Adrenal gland (tissue), 9 donors: ENCODE measurements at regions not wholly inside any gene's neighbourhood (a gene's known extent, or its start where the extent isn't known, plus 50 kb on each side); places are given as distances from the start of the nearest gene placed in this dataset.
"Not testable (repeated sequence)": the region's sequence is repeated elsewhere in the genome, so short reads cannot be mapped to it uniquely, and the experiment has no call there.

ENCODE experiments used
- DNase-seq, 7 donors: peaks; one replicate each; pipeline ENCODE4 v3.0.0-alpha.2; 2019 to 2020
- H3K27ac ChIP-seq, 5 donors: fragments of 200-600 bp; sonication (generic) in 4 of 5; 1 replicate in 3 of 5; 2 replicates in 2 of 5; pipeline versions ENCODE4 v1.5.1 to v1.8.0; 2016 to 2020; ENCODE audit warnings: mild to moderate bottlenecking in 1 of 5
- H3K27me3 ChIP-seq: fragments of 200-600 bp; 2 replicates; pipeline ENCODE4 v1.8.0; 2021
- H3K36me3 ChIP-seq, 2 donors: fragments of 200-600 bp; replicated peaks in 1 of 2; 1 replicate in 1 of 2; 2 replicates in 1 of 2; pipeline versions ENCODE4 v1.5.1 to v1.8.0; 2018 to 2022
- H3K4me1 ChIP-seq, 2 donors: fragments of 200-600 bp; replicated peaks in 1 of 2; 1 replicate in 1 of 2; 2 replicates in 1 of 2; pipeline versions ENCODE4 v1.5.1 to v1.8.0; 2018 to 2021
- H3K4me3 ChIP-seq, 4 donors: fragments of 200-600 bp; sonication (generic) in 3 of 4; one replicate each; pipeline ENCODE4 v1.5.1; 2016 to 2018
- H3K9me3 ChIP-seq, 3 donors: fragments of 200-600 bp; sonication (generic) in 1 of 3; replicated peaks in 1 of 3; 1 replicate in 2 of 3; 2 replicates in 1 of 3; pipeline versions ENCODE4 v1.5.1 to v1.8.0; 2016 to 2021
- WGBS, 4 donors: extraction: QIAGEN DNeasy Blood & Tissue Kit in 2 of 4; methylation state at CpG; one replicate each; pipeline versions ENCODE4 v1.1.5 to v1.1.7; 2013 to 2017; 5-methylcytosine and 5-hydroxymethylcytosine counted together
- intact Hi-C, 2 donors: fragments of 100-400 bp; cut with DNase I; formaldehyde crosslinking; loops; one replicate each; pipeline versions ENCODE4 v1.14.1 to v1.15.0; 2022 to 2023
- donor health status: healthy with polysubstance abuse.
- donor health status: Bipolar disorder and iron deficiency.
- donor health status: DM: yes; HTN: yes; CAD: no.
- donor health status: DM: no; HTN: no; CAD: no.
- donor health status: DM: no; HTN: no; CAD: no.

DNA sequence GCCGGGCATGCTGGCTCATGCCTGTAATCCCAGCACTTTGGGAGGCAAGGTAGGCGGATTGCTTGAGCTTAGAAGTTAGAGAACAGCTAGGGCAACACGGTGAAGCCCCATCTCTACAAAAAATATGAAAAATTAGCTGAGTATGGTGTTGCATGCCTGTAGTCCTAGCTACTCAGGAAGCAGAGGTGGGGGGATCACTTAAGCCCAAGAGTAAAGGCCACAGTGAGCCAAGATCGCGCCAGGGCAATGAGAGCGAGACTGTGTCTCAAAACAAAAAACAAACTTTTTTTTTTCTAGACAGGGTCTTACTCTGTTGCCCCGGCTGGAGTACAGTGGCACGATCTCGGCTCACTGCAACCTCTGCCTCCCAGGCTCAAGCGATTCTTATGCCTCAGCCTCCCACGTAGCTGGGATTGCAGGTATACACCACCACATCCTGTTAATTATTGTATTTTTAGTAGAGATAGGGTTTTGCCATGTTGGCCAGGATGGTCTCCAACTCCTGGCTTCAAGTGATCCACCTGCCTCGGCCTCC lies 307.5 kb downstream of the GOLGA6L6 start:
- 68 to 75% (median 73%) methylated on average over 12 of the region's 12 CpGs for WGBS, 4 donors
- DNase-seq, intact Hi-C loops, H3K36me3 ChIP-seq, H3K4me1 ChIP-seq, H3K27me3 ChIP-seq, H3K9me3 ChIP-seq, H3K4me3 ChIP-seq, H3K27ac ChIP-seq: not testable (repeated sequence)

DNA sequence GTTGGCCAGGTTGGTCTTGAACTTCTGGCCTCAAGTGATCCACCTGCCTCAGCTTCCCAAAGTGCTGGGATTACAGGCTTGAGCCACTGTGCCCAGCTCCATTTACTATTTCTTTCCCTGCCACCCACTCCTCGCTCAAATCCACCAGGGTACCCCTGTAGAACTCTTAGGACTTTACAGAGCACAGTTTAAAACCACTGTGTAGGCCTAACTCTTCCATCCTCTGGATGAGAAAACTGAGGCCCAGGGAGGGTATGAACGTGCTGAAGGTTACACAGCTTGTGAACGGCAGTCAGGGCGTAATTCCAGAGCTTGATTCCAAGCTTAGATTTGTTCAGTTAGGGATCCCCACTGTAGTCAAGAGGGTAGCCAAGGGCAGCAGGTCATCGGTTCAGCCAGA lies 309.1 kb downstream of the GOLGA6L6 start:
- 53 to 68% (median 65%) methylated on average over 5 of the region's 5 CpGs for WGBS, 4 donors
- intact Hi-C loops, DNase-seq, H3K4me3 ChIP-seq, H3K4me1 ChIP-seq, H3K27me3 ChIP-seq, H3K9me3 ChIP-seq, H3K36me3 ChIP-seq, H3K27ac ChIP-seq: not testable (repeated sequence)

DNA sequence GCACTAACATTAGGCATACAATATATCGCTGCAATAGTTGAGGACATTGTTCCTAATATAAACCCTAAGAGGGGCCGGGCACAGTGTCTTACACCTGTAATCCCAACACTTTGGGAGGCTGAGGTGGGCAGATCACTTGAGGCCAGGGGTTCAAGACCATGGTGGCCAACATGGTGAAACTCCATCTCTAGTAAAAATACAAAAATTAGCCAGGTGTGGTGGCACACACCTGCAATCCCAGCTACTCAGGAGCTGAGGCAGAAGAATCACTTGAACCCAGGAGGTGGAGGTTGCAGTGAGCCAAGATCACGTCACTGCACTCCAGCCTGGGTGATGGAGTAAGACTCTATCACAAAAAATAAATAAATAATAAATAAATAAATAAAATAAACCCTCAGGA lies 310.9 kb downstream of the GOLGA6L6 start:
- H3K4me1 ChIP-seq, intact Hi-C loops, H3K9me3 ChIP-seq, DNase-seq, H3K27me3 ChIP-seq, H3K36me3 ChIP-seq, H3K4me3 ChIP-seq, H3K27ac ChIP-seq: not testable (repeated sequence)
- 69 to 74% (median 72%) methylated on average over 3 of the region's 3 CpGs for WGBS, 4 donors

GRCh38 chr15:20228791-20229190 lies 312.8 kb downstream of the GOLGA6L6 start:
- DNase-seq, H3K4me3 ChIP-seq, intact Hi-C loops, H3K9me3 ChIP-seq, H3K4me1 ChIP-seq, H3K27me3 ChIP-seq, H3K36me3 ChIP-seq, H3K27ac ChIP-seq: not testable (repeated sequence)
- 65 to 74% (median 70%) methylated on average over 8 of the region's 8 CpGs for WGBS, 4 donors

DNA sequence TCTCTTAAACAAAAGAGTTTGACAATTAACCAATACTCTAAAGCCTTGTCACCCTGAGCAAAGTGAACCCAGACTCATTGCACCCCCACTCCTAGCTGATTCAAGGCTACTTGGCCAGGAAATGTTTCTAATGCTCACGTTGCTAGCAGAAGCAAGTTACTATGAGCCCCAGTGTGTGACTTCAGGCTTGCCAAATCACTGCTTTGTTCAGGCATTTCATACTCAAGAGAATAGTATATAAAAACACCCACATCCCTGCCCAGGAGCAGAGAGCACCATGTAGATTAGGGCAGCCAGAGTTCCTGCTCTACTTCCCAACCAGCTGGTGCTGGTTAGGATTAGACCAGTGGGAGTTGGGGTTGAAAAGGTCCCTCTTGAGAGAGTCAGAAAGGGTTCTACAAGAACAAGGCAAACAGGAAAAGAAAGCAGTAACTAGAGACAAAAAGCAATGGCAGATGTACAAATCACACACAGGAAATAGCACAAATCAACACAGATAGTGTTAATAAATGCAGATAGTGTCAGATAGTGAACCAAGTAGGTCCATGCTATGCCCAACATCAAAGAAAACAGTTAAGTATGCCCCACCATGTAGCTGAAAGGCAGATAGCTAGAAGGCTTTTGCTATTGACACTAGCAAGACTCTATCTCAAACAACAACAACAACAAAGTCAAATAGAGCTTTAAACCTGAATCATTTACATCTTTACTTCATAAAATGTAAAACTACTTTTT lies 314.3 kb downstream of the GOLGA6L6 start:
- H3K27ac ChIP-seq, intact Hi-C loops, H3K4me1 ChIP-seq, DNase-seq, H3K9me3 ChIP-seq, H3K36me3 ChIP-seq, H3K4me3 ChIP-seq, H3K27me3 ChIP-seq: not testable (repeated sequence)
- 31 to 57% (median 41%) methylated on average over 1 of the region's 1 CpG for WGBS, 4 donors

DNA sequence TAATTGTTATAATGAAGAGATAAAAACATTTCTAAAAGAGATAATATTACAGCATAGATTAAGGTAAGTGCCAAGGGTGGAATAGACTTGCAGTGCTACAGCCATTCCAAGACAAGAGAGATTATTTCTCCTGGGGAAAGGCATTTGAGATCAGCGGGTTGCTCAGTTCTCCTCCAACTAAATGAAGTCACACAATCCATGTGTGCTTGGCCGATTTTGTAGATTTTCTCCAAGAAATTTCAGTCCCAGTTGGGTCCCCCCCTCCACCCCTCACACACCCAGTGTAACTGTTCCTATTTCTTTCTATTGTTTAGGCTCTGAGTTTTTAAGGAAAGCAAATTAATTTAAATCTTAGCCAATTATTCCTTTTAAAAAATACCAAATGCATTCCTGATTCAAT lies 315.1 kb downstream of the GOLGA6L6 start:
- DNase-seq, H3K36me3 ChIP-seq, H3K27ac ChIP-seq, H3K4me3 ChIP-seq, H3K27me3 ChIP-seq, H3K4me1 ChIP-seq, H3K9me3 ChIP-seq, intact Hi-C loops: not testable (repeated sequence)
- 38 to 62% (median 55%) methylated on average over 2 of the region's 2 CpGs for WGBS, 4 donors

DNA sequence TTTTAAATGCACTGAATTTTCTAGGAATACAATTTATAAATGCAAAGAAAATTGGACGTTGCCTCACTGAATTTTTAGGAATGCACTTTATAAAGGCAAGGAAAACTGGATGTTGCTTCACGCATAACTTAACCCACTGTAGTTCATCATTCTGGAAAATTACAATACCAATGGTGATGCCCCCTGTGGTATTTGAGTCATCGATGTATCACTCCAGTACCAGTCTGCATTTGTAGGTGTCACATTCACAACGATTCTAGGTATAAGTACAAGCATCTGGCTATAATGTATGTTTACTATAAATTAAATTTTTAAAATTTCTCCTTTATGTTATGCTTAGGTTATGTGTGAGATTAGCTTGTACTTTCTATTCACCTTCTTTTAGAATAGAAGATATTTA lies 320.5 kb downstream of the GOLGA6L6 start:
- 52 to 61% (median 60%) methylated on average over 4 of the region's 4 CpGs for WGBS, 4 donors
- H3K4me3 ChIP-seq, DNase-seq, H3K4me1 ChIP-seq, intact Hi-C loops, H3K27ac ChIP-seq, H3K27me3 ChIP-seq, H3K36me3 ChIP-seq, H3K9me3 ChIP-seq: not testable (repeated sequence)

- DNase-seq, H3K27me3 ChIP-seq, H3K36me3 ChIP-seq, H3K9me3 ChIP-seq, intact Hi-C loops, H3K4me3 ChIP-seq, H3K27ac ChIP-seq, H3K4me1 ChIP-seq: not testable (repeated sequence)
- 80 to 83% (median 83%) methylated on average over 4 of the region's 4 CpGs for WGBS, 4 donors
Observed at GRCh38 chr15:20219171-20219570, 322.4 kb downstream of the GOLGA6L6 start.

- WGBS, 4 donors: 49 to 77% (median 59%) methylated on average over 4 of the region's 4 CpGs
- intact Hi-C loops, DNase-seq, H3K27ac ChIP-seq, H3K36me3 ChIP-seq, H3K9me3 ChIP-seq, H3K4me1 ChIP-seq, H3K27me3 ChIP-seq, H3K4me3 ChIP-seq: not testable (repeated sequence)
Observed at GRCh38 chr15:20215700-20216099, 325.9 kb downstream of the GOLGA6L6 start.

DNA sequence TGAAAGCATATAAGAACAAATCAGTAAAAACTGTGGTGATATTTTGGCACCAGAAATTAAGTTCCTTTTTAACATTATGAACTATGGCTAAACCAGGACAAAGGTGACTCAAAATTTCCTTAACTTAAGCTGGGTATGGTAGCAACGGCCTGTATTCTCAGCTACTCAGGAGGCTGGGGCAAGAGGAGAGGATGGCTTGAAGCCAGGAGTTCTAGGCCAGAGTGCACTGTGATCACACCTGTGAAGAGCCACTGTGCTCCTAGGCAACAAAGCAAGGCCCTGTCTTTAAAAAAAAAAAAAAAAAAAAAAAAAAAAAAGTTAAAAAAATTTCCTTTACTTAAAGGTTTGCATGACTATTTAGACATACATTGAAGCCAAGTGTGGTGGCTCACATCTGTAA lies 327.5 kb downstream of the GOLGA6L6 start:
- 33 to 51% (median 45%) methylated on average over 1 of the region's 1 CpG for WGBS, 4 donors
- H3K27ac ChIP-seq, DNase-seq, H3K36me3 ChIP-seq, intact Hi-C loops, H3K9me3 ChIP-seq, H3K4me3 ChIP-seq, H3K4me1 ChIP-seq, H3K27me3 ChIP-seq: not testable (repeated sequence)

- H3K27ac ChIP-seq, DNase-seq, H3K9me3 ChIP-seq, H3K4me3 ChIP-seq, H3K27me3 ChIP-seq, H3K36me3 ChIP-seq, intact Hi-C loops, H3K4me1 ChIP-seq: not testable (repeated sequence)
Observed at GRCh38 chr15:20211508-20211907, 330.1 kb downstream of the GOLGA6L6 start.
